ENCODE measurements at regions not wholly inside any gene's neighbourhood (a gene's known extent, or its start where the extent isn't known, plus 50 kb on each side); places are given as distances from the start of the nearest gene placed in this dataset.

DNA sequence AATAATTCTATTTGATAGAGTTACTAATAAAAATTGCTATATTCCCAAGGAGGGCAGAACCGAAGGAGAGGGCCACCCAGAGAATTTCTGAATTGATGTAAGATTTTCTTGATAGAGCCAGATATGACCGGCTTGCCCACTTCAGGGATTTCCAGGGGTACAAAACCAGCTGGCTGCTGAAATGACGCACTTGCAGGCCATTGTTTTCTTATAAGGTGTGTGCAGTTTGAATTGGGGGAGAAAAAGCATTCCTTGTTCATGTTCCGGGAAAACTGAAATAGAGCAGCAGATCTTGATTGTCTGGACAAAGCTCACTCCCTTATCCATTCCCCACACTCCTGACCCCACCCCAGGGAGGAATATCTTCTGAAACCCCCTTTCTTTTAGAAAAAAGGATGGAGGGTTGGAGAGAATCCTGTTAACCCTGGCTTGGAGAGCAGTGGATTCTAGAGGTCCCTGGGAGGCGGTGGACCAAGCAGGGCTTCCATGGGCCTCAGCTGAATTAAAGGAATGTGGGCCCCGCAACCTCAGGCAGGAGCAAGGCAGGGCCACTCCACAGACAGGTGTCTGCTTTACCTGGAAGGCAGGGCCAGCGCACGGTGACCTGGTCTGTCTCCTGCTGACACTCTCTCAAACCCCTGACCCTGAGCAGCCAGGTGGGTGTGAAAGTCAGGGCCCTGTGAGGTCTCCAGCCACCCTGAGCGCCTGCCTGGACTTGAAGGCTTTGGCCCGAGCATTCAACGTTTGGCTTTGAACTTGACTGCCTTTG, 96.4 kb downstream of the TMEM170B start:
- H3K4me3 ChIP-seq (ENCODE audit: low read depth, low read length) = no peak overlapping the region
- no peak for DNase-seq (ENCODE audit: low read depth)
- TF ChIP-seq, protein P1, sequence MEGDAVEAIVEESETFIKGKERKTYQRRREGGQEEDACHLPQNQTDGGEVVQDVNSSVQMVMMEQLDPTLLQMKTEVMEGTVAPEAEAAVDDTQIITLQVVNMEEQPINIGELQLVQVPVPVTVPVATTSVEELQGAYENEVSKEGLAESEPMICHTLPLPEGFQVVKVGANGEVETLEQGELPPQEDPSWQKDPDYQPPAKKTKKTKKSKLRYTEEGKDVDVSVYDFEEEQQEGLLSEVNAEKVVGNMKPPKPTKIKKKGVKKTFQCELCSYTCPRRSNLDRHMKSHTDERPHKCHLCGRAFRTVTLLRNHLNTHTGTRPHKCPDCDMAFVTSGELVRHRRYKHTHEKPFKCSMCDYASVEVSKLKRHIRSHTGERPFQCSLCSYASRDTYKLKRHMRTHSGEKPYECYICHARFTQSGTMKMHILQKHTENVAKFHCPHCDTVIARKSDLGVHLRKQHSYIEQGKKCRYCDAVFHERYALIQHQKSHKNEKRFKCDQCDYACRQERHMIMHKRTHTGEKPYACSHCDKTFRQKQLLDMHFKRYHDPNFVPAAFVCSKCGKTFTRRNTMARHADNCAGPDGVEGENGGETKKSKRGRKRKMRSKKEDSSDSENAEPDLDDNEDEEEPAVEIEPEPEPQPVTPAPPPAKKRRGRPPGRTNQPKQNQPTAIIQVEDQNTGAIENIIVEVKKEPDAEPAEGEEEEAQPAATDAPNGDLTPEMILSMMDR (IDR thresholded peaks at IDR 0.05; ENCODE audit: insufficient read depth, low read depth, low read length) = no peak

DNA sequence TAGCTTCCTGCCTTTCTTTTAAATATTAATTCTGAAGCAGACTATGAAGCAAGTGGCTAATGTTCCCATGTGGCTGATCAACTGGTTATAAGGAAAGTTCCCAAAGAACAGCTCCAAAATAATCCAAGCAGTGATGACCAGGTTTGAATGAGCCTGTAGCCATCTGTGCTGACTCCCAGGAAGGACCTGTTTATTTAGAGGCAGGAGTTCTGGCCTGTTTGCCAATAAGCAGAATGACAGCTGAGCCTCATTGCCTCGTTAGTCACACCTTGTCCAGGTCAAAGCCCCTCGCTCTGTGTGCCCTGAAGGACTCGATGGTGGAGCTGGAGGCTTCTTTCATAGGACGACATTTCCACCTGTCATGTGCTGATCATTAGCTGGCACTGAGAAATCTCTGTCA, 97.4 kb downstream of the TMEM170B start:
- H3K4me3 ChIP-seq (ENCODE audit: low read depth, low read length) = no peak overlapping the region
- DNase-seq (ENCODE audit: low read depth) = no peak
- TF ChIP-seq, protein P1 (IDR thresholded peaks at IDR 0.05; ENCODE audit: insufficient read depth, low read depth, low read length) = no peak

DNA sequence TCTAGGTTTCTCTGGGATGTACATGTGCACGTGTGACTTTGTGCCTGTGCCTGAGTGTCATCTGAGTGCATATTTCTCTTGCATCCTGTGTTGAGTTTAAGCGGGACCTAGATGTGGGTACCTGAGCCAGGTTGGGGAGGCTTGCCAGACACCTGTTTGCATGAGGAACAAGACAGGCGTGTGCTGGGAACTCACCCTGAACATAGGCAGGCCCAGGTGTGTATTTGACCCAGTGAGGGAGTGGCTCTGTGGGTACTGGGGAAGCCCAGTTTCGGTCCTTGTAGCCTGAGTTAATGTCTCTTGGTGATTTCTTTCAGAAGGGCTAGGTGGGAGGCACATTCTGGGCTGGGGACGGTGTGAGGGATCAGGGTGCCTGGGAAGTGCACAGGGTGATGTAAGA, 98.6 kb downstream of the TMEM170B start:
- TF ChIP-seq, protein P1 (IDR thresholded peaks at IDR 0.05; ENCODE audit: insufficient read depth, low read depth, low read length) = no peak
- no peak for DNase-seq (ENCODE audit: low read depth)
- no peak overlapping the region for H3K4me3 ChIP-seq (ENCODE audit: low read depth, low read length)

DNA sequence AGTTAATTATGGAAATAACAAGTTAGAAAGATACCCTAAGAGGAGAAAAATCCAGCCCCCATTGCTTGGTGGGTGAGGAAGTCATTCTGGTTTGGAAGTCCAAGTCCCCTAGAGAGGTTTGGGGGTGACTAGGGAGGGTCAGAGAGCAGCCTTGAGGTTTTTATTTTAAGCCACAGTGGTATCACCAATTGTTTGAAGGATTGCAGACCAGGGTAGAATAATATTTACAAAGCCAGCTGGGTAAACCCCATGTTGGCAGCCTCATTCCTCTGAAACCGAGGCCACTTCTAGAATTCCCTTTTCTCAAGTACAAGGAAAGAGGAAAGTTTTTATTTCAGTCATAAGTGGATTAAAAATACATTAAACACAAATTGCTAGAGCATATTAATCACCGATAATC, 99.7 kb downstream of the TMEM170B start:
- DNase-seq (ENCODE audit: low read depth) = no peak
- TF ChIP-seq, protein P1 (IDR thresholded peaks at IDR 0.05; ENCODE audit: insufficient read depth, low read depth, low read length) = no peak
- H3K4me3 ChIP-seq (ENCODE audit: low read depth, low read length) = no peak overlapping the region

DNA sequence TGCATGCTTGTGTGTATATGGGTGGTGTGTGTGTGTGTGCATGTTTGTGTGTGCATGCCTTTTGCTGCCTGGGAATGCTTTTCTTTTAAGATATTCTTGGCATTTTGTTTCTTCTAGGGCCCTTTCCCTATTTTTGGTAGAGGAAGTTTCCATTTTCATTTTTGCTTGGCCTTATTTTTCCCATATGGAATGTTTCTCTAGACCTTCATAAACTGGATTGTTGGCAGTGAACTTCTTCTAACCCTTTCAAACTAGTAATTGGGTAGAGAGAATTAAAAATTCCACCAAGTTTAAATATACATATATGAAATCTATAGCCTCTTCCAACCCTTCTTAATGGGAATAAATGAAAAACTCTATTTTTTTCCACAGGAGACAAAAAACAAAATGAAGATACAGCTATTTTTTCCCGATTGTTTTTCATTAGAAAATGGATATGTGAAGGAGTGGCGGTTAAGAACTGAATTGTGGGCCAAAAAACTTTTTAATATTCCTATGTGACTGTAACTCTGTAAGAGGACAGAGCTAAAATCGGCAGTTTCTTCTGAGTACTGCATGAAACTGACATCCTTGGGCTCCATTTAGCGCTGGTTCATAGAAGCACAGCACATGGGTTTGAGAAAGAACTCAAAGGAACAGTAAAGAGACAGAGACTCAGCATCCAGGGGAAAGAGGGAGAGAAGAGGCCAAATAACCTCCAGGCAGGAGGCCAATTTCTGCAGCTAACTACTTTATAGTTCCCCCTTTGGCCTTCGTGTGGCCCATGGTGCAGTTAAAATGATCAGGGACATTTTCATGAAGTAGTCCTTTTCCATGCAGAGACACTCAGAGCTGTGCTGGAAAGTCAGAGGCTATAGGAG, 102.1 kb downstream of the TMEM170B start:
- no peak for DNase-seq (ENCODE audit: low read depth)
- no peak overlapping the region for H3K4me3 ChIP-seq (ENCODE audit: low read depth, low read length)
- TF ChIP-seq, protein P1 (IDR thresholded peaks at IDR 0.05; ENCODE audit: insufficient read depth, low read depth, low read length) = no peak

DNA sequence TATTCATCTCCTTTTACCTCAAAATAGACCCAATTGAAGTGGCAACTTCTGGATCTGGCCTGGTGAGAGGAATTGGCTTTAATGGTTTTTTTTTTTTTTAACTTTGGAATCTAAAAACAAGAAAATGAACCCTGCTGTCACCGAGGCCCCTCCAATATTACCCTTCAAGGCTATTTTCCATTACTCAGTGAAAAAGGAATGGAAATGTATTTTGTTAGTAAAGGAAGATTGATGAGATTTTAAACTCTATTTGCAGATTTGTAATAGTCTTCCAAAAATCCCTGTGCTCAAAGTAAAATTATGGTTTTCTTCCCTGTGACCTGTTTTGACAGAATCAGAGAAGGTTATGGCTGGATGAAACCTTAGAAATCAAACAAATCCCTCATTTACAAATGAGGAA, 102.9 kb downstream of the TMEM170B start:
- H3K4me3 ChIP-seq (ENCODE audit: low read depth, low read length) = no peak overlapping the region
- no peak for DNase-seq (ENCODE audit: low read depth)
- TF ChIP-seq, protein P1 (IDR thresholded peaks at IDR 0.05; ENCODE audit: insufficient read depth, low read depth, low read length) = no peak

Measured in fibroblast of villous mesenchyme (primary cell).